Vagina (tissue), 2 donors: ENCODE measurements at regions not wholly inside any gene's neighbourhood (a gene's known extent, or its start where the extent isn't known, plus 50 kb on each side); places are given as distances from the start of the nearest gene placed in this dataset.

Experiments
- DNase-seq, 2 donors: peaks; one replicate each; pipeline ENCODE4 v3.0.0-alpha.2; 2017; ENCODE audit errors: extremely low spot score in 2 of 2
- H3K27ac ChIP-seq: fragments of 200-600 bp; sonication (generic); one replicate; pipeline ENCODE4 v1.5.1; 2019
- H3K27me3 ChIP-seq: fragments of 200-600 bp; sonication (generic); one replicate; pipeline ENCODE4 v1.5.1; 2019
- H3K36me3 ChIP-seq, 2 donors: fragments of 200-600 bp; sonication (generic); one replicate each; pipeline ENCODE4 v1.5.1; 2017 to 2019
- H3K4me1 ChIP-seq: fragments of 200-600 bp; sonication (generic); one replicate; pipeline ENCODE4 v1.5.1; 2019
- H3K4me3 ChIP-seq, 2 donors: fragments of 200-600 bp; sonication (generic); 1 replicate in 1 of 2; 2 replicates in 1 of 2; pipeline ENCODE4 v1.5.1; 2016 to 2019
- H3K9me3 ChIP-seq: fragments of 200-600 bp; sonication (generic); one replicate; pipeline ENCODE4 v1.5.1; 2019
- CTCF ChIP-seq, 3 experiments: fragments of 450-650 bp in 2 of 3; fragments of 200-600 bp in 1 of 3; sonication (generic) in 1 of 3; IDR thresholded peaks; one replicate each; pipeline ENCODE4 v1.5.1; 2017 to 2019; ENCODE audit warnings: antibody characterized with exemption in 3 of 3, mild to moderate bottlenecking in 2 of 3, moderate library complexity in 2 of 3
- POLR2A ChIP-seq, 2 donors: fragments of 450-650 bp; IDR thresholded peaks; one replicate each; pipeline ENCODE4 v1.6.1; 2017; ENCODE audit warnings: antibody characterized with exemption in 2 of 2, mild to moderate bottlenecking in 2 of 2, moderate library complexity in 2 of 2
- POLR2AphosphoS5 ChIP-seq, 2 donors: sonication (generic); formaldehyde crosslinking; IDR thresholded peaks; one replicate each; pipeline ENCODE4 v1.9.0; 2017; ENCODE audit warnings: antibody characterized with exemption in 2 of 2, mild to moderate bottlenecking in 2 of 2, low read depth in 1 of 2; ENCODE audit not compliant: insufficient read depth in 1 of 2
- intact Hi-C: fragments of 100-400 bp; cut with DNase I; formaldehyde crosslinking; loops from one replicate; pipeline ENCODE4 v1.15.1; 2023

GRCh38 chr3:65048151-65048550, 360.4 kb upstream of the ADAMTS9 start:
- Histone ChIP-seq H3K4me1 (no peaks in the 10 kb centered on the region), H3K36me3 (no peaks in the 10 kb centered on the region), H3K4me3 (no peak overlapping the region), H3K27me3 (no peaks in the 10 kb centered on the region), H3K9me3 (no peaks in the 10 kb centered on the region), H3K27ac (no peak overlapping the region)
- no peak for TF ChIP-seq CTCF (IDR thresholded peaks at IDR 0.05)
- TF ChIP-seq POLR2AphosphoS5 (IDR thresholded peaks at IDR 0.05; ENCODE audit: insufficient read depth in 1 of 2, low read depth in 1 of 2) = no peak
- no peak for TF ChIP-seq POLR2A (IDR thresholded peaks at IDR 0.05)
- no peak for DNase-seq
- intact Hi-C loops = no loop called here

DNA sequence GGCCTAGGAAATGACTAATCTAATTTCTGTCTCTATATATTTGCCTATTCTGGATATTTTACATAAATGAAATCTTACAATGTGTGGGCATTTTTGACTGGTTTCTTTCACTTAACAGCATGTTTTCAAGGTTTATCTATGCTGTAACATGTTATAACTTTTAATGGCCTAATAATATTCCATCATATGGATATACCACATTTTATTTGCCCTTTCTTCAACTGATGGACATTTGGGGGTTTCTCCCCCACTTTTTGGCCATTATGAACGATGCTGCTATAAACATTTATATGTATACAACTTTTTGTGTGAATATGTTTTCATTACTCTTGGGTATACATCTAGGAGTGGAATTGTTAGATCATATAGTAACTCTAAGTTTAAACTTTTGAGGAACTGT, 357.3 kb upstream of the ADAMTS9 start:
- no peaks in the 10 kb centered on the region for H3K4me1 ChIP-seq
- no peaks in the 10 kb centered on the region for H3K36me3 ChIP-seq
- intact Hi-C loops = no loop called here
- no peak overlapping the region for H3K27ac ChIP-seq
- H3K4me3 ChIP-seq = no peak overlapping the region
- DNase-seq = no peak
- no peaks in the 10 kb centered on the region for H3K9me3 ChIP-seq
- no peaks in the 10 kb centered on the region for H3K27me3 ChIP-seq
- TF ChIP-seq POLR2AphosphoS5 (IDR thresholded peaks at IDR 0.05; ENCODE audit: insufficient read depth in 1 of 2, low read depth in 1 of 2) (no peak), POLR2A (IDR thresholded peaks at IDR 0.05) (no peak), CTCF (IDR thresholded peaks at IDR 0.05) (no peak)

- H3K9me3 ChIP-seq = no peaks in the 10 kb centered on the region
- H3K36me3 ChIP-seq = no peaks in the 10 kb centered on the region
- TF ChIP-seq POLR2A (IDR thresholded peaks at IDR 0.05) (no peak), POLR2AphosphoS5 (IDR thresholded peaks at IDR 0.05; ENCODE audit: insufficient read depth in 1 of 2, low read depth in 1 of 2) (no peak), CTCF (IDR thresholded peaks at IDR 0.05) (no peak)
- no peak for DNase-seq
- H3K4me3 ChIP-seq = no peak overlapping the region
- no peaks in the 10 kb centered on the region for H3K27me3 ChIP-seq
- intact Hi-C loops = no loop called here
- H3K27ac ChIP-seq = no peak overlapping the region
- no peaks in the 10 kb centered on the region for H3K4me1 ChIP-seq
These were observed 356.6 kb upstream of the ADAMTS9 start for GRCh38 chr3:65044401-65044800.

DNA sequence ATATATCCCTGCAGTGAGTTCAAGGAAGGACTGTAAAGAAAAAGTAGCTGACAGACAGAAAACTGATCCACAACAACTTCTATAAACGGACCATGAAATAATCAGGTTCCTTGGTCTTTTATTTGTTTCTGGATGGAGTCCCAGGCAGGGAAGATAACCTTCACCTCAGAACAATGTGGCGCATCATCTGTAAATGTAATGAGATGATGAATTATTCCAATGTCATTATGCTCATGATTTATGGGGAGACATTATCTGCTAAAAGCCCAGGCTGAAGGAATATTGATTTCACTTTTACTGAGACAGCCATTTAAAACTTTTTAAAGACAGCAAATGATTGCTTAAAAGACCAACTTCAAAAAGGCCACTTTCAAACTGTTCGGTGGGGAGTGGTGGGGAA, 354.9 kb upstream of the ADAMTS9 start:
- TF ChIP-seq POLR2AphosphoS5 (IDR thresholded peaks at IDR 0.05; ENCODE audit: insufficient read depth in 1 of 2, low read depth in 1 of 2) (no peak), POLR2A (IDR thresholded peaks at IDR 0.05) (no peak), CTCF (IDR thresholded peaks at IDR 0.05) (no peak)
- H3K36me3 ChIP-seq = no peaks in the 10 kb centered on the region
- H3K4me3 ChIP-seq = no peak overlapping the region
- no peaks in the 10 kb centered on the region for H3K27me3 ChIP-seq
- H3K9me3 ChIP-seq = no peaks in the 10 kb centered on the region
- DNase-seq = no peak
- intact Hi-C loops = no loop called here
- no peaks in the 10 kb centered on the region for H3K4me1 ChIP-seq
- H3K27ac ChIP-seq = no peak overlapping the region

DNA sequence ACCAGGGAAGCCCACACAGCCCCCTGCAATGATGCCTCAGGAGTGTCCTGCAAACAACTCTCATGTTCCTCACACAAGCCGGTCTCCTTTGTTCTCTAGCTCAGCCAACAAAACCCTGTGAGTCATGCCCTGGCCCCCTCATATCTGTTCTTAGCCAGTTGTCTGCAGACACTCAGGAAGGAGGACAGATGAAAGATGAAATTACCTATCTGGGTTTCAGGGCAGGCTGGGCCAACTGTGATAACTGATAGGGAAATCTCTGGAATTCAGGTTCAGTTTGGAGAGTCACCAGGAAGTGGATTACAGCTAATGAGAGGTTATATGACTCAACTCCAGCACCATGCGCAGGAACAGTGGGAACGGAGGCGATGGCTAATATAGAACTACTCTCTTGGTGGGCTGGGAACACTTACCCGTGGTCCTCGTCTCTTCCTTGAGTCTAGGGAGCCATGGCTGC, 352.0 kb upstream of the ADAMTS9 start:
- intact Hi-C loops = no loop called here
- Histone ChIP-seq H3K4me1 (no peaks in the 10 kb centered on the region), H3K36me3 (no peaks in the 10 kb centered on the region), H3K27me3 (no peaks in the 10 kb centered on the region), H3K9me3 (no peaks in the 10 kb centered on the region), H3K4me3 (no peak overlapping the region), H3K27ac (no peak overlapping the region)
- no peak for DNase-seq
- TF ChIP-seq POLR2A (IDR thresholded peaks at IDR 0.05) (no peak), POLR2AphosphoS5 (IDR thresholded peaks at IDR 0.05; ENCODE audit: insufficient read depth in 1 of 2, low read depth in 1 of 2) (no peak), CTCF (IDR thresholded peaks at IDR 0.05) (no peak)
